Memory B cell (primary cell): ENCODE measurements at regions not wholly inside any gene's neighbourhood (a gene's known extent, or its start where the extent isn't known, plus 50 kb on each side); places are given as distances from the start of the nearest gene placed in this dataset.
"Not testable (repeated sequence)": the region's sequence is repeated elsewhere in the genome, so short reads cannot be mapped to it uniquely, and the experiment has no call there.

Source experiments
- ATAC-seq: fragments of 150-1000 bp; cut with Tn5 transposase; 2 replicates; pipeline ENCODE4 v1.10.0; 2021; ENCODE audit warnings: low read depth, mild to moderate bottlenecking, moderate library complexity
- DNase-seq, 2 donors: peaks; one replicate each; pipeline ENCODE4 v3.0.0; 2022; ENCODE audit warnings: low spot score in 2 of 2
- H3K27ac Mint-ChIP-seq: one replicate; pipeline ENCODE4 v1.8.0; 2022; ENCODE audit warnings: mild to moderate bottlenecking, moderate library complexity, mixed read lengths
- H3K27me3 Mint-ChIP-seq: one replicate; pipeline ENCODE4 v1.8.0; 2022; ENCODE audit warnings: mixed read lengths
- H3K36me3 Mint-ChIP-seq: one replicate; pipeline ENCODE4 v1.8.0; 2022; ENCODE audit warnings: mild to moderate bottlenecking, mixed read lengths
- H3K4me1 Mint-ChIP-seq: one replicate; pipeline ENCODE4 v1.8.0; 2022; ENCODE audit warnings: mixed read lengths
- H3K4me3 Mint-ChIP-seq: one replicate; pipeline ENCODE4 v1.8.0; 2022; ENCODE audit warnings: mild to moderate bottlenecking, moderate library complexity, mixed read lengths
- H3K9me3 Mint-ChIP-seq: one replicate; pipeline ENCODE4 v1.8.0; 2022; ENCODE audit warnings: mixed read lengths

DNA sequence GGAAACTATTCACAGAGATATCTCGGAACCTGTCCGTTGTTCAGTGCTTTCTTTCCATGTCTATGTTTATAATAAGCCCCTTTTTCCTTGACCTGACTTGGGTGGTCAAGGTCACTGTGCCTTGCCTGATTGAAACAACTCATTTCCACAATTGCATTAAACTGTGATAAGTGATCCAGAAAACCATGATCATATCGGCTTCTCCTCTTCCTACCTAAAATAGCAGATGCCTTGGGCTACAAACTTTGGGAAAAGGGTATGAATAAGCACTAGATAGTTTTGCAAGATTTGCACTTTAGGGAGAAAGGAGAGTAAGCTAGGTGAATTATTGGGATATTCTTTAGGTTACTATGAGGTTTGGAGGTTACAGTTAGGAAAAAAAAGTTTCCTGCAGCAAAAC is 115.2 kb downstream of the KBTBD2 start:
- ATAC-seq, DNase-seq, H3K9me3 Mint-ChIP-seq, H3K4me1 Mint-ChIP-seq, H3K27me3 Mint-ChIP-seq, H3K36me3 Mint-ChIP-seq, H3K4me3 Mint-ChIP-seq, H3K27ac Mint-ChIP-seq: not testable (repeated sequence)

DNA sequence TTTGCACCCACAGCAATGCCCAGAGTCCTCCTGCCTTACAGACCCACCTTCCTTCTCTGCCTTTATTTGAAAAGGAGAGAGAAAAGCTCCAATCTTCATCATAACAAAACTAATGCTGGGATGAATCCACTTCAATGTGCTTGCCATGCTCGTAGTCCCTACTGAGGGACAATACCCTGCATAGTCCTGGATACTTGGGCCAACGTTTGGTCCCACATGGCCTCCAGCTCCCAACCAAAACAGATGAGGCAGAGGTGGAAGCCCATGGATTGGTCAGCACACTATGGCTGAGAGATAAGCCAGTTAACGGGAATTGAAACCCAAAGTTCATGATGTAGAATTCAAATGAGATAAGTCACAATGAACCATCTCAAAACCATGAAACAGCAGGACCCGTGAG is 115.8 kb downstream of the KBTBD2 start:
- ATAC-seq, DNase-seq, H3K27ac Mint-ChIP-seq, H3K36me3 Mint-ChIP-seq, H3K4me3 Mint-ChIP-seq, H3K4me1 Mint-ChIP-seq, H3K9me3 Mint-ChIP-seq: not testable (repeated sequence)
- peaks cover 13% of the 10 kb centered on the region for H3K27me3 Mint-ChIP-seq

DNA sequence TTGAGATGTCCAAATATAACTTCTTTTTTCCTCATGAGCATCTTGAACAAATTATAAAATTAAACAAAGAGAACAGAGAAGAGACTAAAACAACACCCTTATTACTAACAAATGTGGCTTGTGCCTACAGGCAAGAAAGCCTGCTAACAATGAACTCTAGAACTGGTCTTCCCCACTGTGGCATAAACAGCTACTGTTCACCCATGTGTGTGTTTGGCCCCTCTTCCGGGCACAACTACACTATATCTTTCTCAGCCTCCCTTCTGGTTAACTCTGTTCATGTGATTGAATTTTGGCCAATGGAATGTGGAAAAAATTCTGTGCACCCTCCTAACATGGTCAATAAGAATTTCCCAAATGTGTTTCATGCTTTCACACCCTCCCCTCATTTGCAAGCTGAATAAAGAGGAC is 117.0 kb downstream of the KBTBD2 start:
- DNase-seq (no peak), ATAC-seq (no peak)
- Mint-ChIP-seq H3K36me3 (peaks cover 5% of the 10 kb centered on the region), H3K27ac (no peak overlapping the region), H3K9me3 (no peaks in the 10 kb centered on the region), H3K4me3 (no peak overlapping the region), H3K27me3 (peaks cover 13% of the 10 kb centered on the region), H3K4me1 (no peaks in the 10 kb centered on the region)

DNA sequence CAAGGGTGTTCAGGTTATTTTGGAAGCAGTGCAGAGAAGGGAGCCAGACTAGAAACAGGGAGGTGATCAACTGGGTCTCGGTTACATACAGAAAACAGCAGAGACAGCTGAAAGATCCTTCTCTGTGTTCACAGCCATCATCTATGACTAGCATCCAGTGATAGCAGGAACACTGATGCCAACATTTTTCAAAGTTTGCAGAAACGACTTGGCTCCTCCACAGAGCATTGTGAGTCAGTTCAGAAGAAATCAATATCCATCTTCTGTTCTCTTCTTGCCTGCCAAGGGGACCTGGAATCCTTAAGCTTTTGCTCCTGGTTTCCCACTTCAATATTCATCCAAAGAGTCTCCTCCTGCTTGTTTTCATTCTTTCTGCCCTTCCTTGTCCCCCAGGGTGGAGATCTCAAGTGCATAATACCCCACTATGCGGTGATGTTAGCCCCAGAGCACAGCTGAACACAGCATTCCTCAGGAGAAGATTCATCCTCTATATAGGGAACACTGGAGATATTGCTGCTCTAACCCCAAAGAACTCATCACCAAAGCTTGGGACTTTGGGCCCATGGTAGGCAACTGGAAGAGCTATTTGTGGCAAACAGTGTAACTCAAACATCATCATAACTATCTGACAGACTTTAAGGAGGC is 122.6 kb downstream of the KBTBD2 start:
- H3K27ac Mint-ChIP-seq, H3K4me3 Mint-ChIP-seq, H3K9me3 Mint-ChIP-seq, DNase-seq, ATAC-seq, H3K4me1 Mint-ChIP-seq: not testable (repeated sequence)
- H3K27me3 Mint-ChIP-seq, result peaks cover 13% of the 10 kb centered on the region
- peaks cover 10% of the 10 kb centered on the region for H3K36me3 Mint-ChIP-seq

DNA sequence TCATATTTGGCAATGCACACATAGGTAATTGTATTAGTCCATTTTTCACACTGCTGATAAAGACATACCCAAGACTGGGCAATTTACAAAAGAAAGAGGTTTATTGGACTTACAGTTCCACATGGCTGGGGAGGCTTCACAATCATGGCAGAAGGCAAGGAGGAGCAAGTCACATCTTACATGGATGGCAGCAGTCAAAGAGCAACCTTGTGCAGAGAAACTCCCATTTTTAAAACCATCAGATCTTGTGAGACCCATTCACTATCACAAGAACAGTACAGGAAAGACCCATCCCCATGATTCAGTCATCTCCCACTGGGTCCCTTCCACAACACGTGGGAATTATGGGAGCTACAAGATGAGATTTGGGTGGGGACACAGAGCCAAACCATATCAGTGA is 123.2 kb downstream of the KBTBD2 start:
- DNase-seq, H3K9me3 Mint-ChIP-seq, H3K4me3 Mint-ChIP-seq, H3K4me1 Mint-ChIP-seq, H3K27ac Mint-ChIP-seq, ATAC-seq: not testable (repeated sequence)
- H3K36me3 Mint-ChIP-seq, result peaks cover 10% of the 10 kb centered on the region
- H3K27me3 Mint-ChIP-seq, result peaks cover 17% of the 10 kb centered on the region

GRCh38 chr7:32765649-32766251 is 125.8 kb downstream of the KBTBD2 start:
- not testable (repeated sequence) for H3K36me3 Mint-ChIP-seq, H3K9me3 Mint-ChIP-seq, H3K4me3 Mint-ChIP-seq, ATAC-seq, H3K27ac Mint-ChIP-seq
- DNase-seq, result peak in 1 of 2 donors; percentile 9
- Mint-ChIP-seq H3K4me1 (peaks cover 12% of the 10 kb centered on the region), H3K27me3 (peaks cover 22% of the 10 kb centered on the region)

- Mint-ChIP-seq H3K27me3 (peaks cover 23% of the 10 kb centered on the region), H3K4me1 (peaks cover 12% of the 10 kb centered on the region), H3K9me3 (peaks cover 6% of the 10 kb centered on the region), H3K36me3 (peaks cover 7% of the 10 kb centered on the region), H3K27ac (no peak overlapping the region), H3K4me3 (no peak overlapping the region)
- ATAC-seq (no peak), DNase-seq (no peak)
Measured at GRCh38 chr7:32765185-32765584, 126.4 kb downstream of the KBTBD2 start.

DNA sequence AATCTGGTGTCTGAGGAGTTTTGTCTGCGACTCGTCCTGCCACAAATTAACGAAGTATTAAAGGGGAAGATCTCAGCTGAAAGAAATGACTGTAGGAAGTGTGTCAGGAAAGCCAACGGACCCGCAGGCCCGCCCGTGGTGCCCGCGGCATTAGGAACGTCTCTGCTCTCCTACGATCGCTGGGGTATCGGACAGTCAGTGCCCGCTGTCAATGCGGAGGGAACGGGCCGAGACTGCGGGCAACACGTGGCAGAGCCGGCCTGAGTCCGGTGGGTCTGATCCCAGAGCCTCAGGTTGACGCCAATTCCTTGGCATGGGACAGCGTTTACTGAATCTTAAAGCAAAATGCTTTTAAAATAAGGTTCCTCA is 128.7 kb downstream of the KBTBD2 start:
- ATAC-seq, result no peak
- peaks cover 4% of the 10 kb centered on the region for H3K36me3 Mint-ChIP-seq
- H3K27me3 Mint-ChIP-seq, result peaks cover 21% of the 10 kb centered on the region
- no peak for DNase-seq
- H3K9me3 Mint-ChIP-seq, result no peaks in the 10 kb centered on the region
- H3K27ac Mint-ChIP-seq, result no peak overlapping the region
- peaks cover 12% of the 10 kb centered on the region for H3K4me1 Mint-ChIP-seq
- peak overlapping the region; percentile 13 for H3K4me3 Mint-ChIP-seq

DNA sequence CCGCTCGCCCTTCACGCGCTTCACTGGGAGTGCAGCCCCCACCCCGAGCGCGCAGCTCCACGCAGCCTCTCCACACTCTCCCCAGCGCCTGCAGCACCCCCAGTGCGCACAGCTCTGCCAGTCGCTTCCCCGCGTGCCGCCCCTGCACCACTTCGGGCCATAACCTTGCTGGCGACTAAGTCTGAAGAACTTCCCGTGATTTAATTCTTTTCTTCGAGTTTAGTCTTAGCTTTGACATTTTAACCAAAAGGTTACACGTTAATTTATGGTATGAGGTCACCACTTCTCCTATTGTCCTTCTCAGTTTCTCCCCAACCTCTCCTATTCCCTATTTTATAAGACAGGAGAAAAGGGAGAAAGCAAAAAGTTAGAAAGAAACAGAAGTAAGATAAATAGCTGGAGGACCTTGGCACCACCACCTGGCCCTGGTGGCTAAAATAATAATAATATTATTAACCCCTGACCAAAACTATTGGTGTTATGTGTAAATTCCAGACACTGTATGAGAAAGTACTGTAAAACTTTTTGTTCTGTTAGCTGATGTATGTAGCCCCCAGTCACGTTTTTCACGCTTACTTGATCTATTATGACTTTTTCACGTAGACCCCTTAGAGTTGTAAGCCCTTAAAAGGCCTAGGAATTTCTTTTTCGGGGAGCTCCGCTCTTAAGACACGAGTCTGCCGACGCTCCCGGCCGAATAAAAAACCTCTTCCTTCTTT is 129.2 kb downstream of the KBTBD2 start:
- Mint-ChIP-seq H3K27me3 (peaks cover 21% of the 10 kb centered on the region), H3K4me1 (peaks cover 12% of the 10 kb centered on the region), H3K4me3 (peak overlapping the region; percentile 62)
- H3K36me3 Mint-ChIP-seq, H3K27ac Mint-ChIP-seq, H3K9me3 Mint-ChIP-seq, DNase-seq: not testable (repeated sequence)
- ATAC-seq, result peak; percentile 24

- ATAC-seq (peak; percentile 26), DNase-seq (no peak)
- Mint-ChIP-seq H3K27ac (no peak overlapping the region), H3K4me3 (peak overlapping the region; percentile 62), H3K36me3 (peaks cover 2% of the 10 kb centered on the region), H3K4me1 (peaks cover 12% of the 10 kb centered on the region), H3K9me3 (no peaks in the 10 kb centered on the region), H3K27me3 (peaks cover 21% of the 10 kb centered on the region)
Measured at GRCh38 chr7:32761451-32762205, 129.9 kb downstream of the KBTBD2 start.

DNA sequence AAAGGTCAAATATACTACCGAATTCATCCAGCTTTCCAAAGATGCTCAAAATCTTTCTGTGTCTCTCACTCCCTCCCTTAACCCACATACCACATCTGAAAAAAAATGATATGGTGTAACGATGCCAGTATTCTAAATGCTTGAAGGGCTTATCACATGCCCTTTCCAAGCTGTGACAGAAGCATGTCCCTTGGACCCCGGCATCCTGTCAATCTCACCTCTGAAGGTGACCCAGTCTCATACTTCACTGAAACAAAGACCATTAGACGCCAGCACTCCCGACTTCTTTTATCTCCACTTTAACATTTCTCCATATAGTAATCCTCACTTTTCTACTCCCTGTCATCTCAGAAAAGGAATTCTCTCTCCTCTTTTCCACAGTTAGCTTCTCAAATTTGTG is 130.8 kb downstream of the KBTBD2 start:
- not testable (repeated sequence) for H3K4me3 Mint-ChIP-seq, ATAC-seq, H3K27ac Mint-ChIP-seq, DNase-seq, H3K9me3 Mint-ChIP-seq, H3K36me3 Mint-ChIP-seq
- Mint-ChIP-seq H3K27me3 (peaks cover 21% of the 10 kb centered on the region), H3K4me1 (peaks cover 12% of the 10 kb centered on the region)

DNA sequence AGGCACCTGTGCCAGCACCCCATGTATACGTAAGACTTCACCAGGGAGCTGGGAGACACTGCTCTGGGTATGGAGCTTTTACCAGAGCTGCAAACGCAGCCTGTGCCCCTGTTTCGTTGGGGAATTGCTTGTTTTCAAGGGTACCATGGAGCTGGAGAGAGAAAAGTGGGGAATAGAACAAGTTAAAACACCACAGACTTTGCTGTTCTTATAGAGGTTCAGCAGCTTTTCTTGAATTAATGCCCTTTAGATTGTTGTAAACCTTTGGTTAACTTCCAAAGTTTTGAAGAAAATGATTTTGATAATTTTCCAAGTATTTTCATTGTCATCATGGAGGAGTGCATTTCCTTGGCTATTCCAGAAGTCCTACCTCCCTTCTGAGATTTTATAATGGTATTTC is 131.7 kb downstream of the KBTBD2 start:
- DNase-seq, ATAC-seq, H3K36me3 Mint-ChIP-seq, H3K27ac Mint-ChIP-seq, H3K9me3 Mint-ChIP-seq, H3K4me3 Mint-ChIP-seq: not testable (repeated sequence)
- peaks cover 21% of the 10 kb centered on the region for H3K27me3 Mint-ChIP-seq
- peaks cover 12% of the 10 kb centered on the region for H3K4me1 Mint-ChIP-seq

GRCh38 chr7:32753872-32754271 is 137.7 kb downstream of the KBTBD2 start:
- ATAC-seq, H3K36me3 Mint-ChIP-seq, H3K9me3 Mint-ChIP-seq, H3K4me1 Mint-ChIP-seq, H3K27me3 Mint-ChIP-seq, H3K27ac Mint-ChIP-seq, H3K4me3 Mint-ChIP-seq, DNase-seq: not testable (repeated sequence)

GRCh38 chr7:32748337-32748736 is 143.2 kb downstream of the KBTBD2 start:
- not testable (repeated sequence) for H3K27me3 Mint-ChIP-seq, H3K27ac Mint-ChIP-seq, DNase-seq, H3K4me1 Mint-ChIP-seq, H3K36me3 Mint-ChIP-seq, H3K4me3 Mint-ChIP-seq, ATAC-seq, H3K9me3 Mint-ChIP-seq
